ENCODE measurements at regions not wholly inside any gene's neighbourhood (a gene's known extent, or its start where the extent isn't known, plus 50 kb on each side); places are given as distances from the start of the nearest gene placed in this dataset.

DNA sequence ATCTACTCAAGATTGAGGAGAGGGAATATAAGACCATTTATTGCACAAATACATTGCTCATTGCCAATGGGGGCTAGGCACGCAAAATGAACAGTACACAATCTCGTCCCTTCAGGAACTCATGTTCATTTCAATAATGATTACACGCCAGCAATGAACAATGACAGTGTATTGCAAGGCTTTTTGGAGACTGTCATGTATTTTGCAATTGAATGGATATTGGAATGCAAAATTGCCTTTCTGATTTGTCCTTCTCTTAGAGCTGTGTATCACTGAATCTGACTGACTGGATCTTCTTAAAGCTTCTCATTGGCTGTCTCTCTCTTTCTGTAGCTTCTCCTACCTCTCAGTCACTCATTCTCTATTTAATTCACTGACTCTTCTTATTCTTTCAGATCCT is 400.2 kb upstream of the DCN start:
- TF ChIP-seq POLR2A (IDR thresholded peaks at IDR 0.05): no peak
- TF ChIP-seq, protein P1, sequence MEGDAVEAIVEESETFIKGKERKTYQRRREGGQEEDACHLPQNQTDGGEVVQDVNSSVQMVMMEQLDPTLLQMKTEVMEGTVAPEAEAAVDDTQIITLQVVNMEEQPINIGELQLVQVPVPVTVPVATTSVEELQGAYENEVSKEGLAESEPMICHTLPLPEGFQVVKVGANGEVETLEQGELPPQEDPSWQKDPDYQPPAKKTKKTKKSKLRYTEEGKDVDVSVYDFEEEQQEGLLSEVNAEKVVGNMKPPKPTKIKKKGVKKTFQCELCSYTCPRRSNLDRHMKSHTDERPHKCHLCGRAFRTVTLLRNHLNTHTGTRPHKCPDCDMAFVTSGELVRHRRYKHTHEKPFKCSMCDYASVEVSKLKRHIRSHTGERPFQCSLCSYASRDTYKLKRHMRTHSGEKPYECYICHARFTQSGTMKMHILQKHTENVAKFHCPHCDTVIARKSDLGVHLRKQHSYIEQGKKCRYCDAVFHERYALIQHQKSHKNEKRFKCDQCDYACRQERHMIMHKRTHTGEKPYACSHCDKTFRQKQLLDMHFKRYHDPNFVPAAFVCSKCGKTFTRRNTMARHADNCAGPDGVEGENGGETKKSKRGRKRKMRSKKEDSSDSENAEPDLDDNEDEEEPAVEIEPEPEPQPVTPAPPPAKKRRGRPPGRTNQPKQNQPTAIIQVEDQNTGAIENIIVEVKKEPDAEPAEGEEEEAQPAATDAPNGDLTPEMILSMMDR (IDR thresholded peaks at IDR 0.05): no peak

Data from heart left ventricle (tissue), 13 donors.